Epithelial cell of esophagus (primary cell): ENCODE measurements at regions not wholly inside any gene's neighbourhood (a gene's known extent, or its start where the extent isn't known, plus 50 kb on each side); places are given as distances from the start of the nearest gene placed in this dataset.

Source experiments
- DNase-seq: peaks from one replicate; pipeline ENCODE4 v3.0.0; 2010; ENCODE audit warnings: low read depth
- H3K4me3 ChIP-seq: 2 replicates; pipeline ENCODE4 v1.5.1; 2011; ENCODE audit warnings: mild to moderate bottlenecking, low read length, control low read depth
- CTCF ChIP-seq: IDR thresholded peaks from 2 replicates; pipeline ENCODE4 v1.5.1; 2011; ENCODE audit warnings: low read depth, mild to moderate bottlenecking, low read length, control low read depth, inconsistent platforms; ENCODE audit not compliant: insufficient read depth; ENCODE audit errors: missing control alignments

GRCh38 chr11:128642571-128642970 is 51.3 kb upstream of the FLI1 start:
- no peak for TF ChIP-seq CTCF
- H3K4me3 ChIP-seq = no peak overlapping the region
- DNase-seq = peak; percentile 13

GRCh38 chr11:128643661-128644317 is 50.1 kb upstream of the FLI1 start:
- TF ChIP-seq CTCF = no peak
- no peak overlapping the region for H3K4me3 ChIP-seq
- no peak for DNase-seq
